Endothelial cell of umbilical vein (primary cell): ENCODE measurements at regions not wholly inside any gene's neighbourhood (a gene's known extent, or its start where the extent isn't known, plus 50 kb on each side); places are given as distances from the start of the nearest gene placed in this dataset.
"Not testable (repeated sequence)": the region's sequence is repeated elsewhere in the genome, so short reads cannot be mapped to it uniquely, and the experiment has no call there.

Source experiments
- BruUV-seq: library from RNA; stranded (reverse); fragments of 400-500 nt; replicated peaks from 2 replicates; lab custom pipeline; 2021; lab: Mats Ljungman, UMichigan
- CTCF ChIA-PET: fragments of 300-600, 350-600 bp; sonication (Branson Sonifier 250); formaldehyde crosslinking; loops from one replicate; lab custom pipeline; 2021; ENCODE audit warnings: antibody characterized with exemption, inconsistent platforms; lab: Charles Lee
- POLR2A ChIA-PET: fragments of 300-600, 350-600 bp; sonication (Branson Sonifier 250); formaldehyde crosslinking; loops from one replicate; lab custom pipeline; 2021; ENCODE audit warnings: antibody characterized with exemption, inconsistent platforms; lab: Charles Lee
- DNase-seq: peaks from one replicate; pipeline ENCODE4 v3.0.0-alpha.2; 2011; ENCODE audit warnings: low read depth, low spot score
- FAIRE-seq: peaks from 2 replicates; lab custom pipeline; 2011; peaks lifted over from hg19 to GRCh38; lab: Jason Lieb, UNC
- H2AFZ ChIP-seq: 2 replicates; pipeline ENCODE4 v1.6.0; 2012; ENCODE audit warnings: low read depth, low read length, control low read depth, inconsistent platforms
- H3K27ac ChIP-seq: 2 replicates; pipeline ENCODE4 v1.5.1; 2011; ENCODE audit warnings: low read depth, mild to moderate bottlenecking, control low read depth, low read length, moderate library complexity; ENCODE audit not compliant: insufficient read depth
- H3K27me3 ChIP-seq, 2 experiments: 2 replicates each; pipeline versions ENCODE4 v1.6.0 to v1.6.1; 2011; ENCODE audit warnings: low read length in 2 of 2, mixed read lengths in 1 of 2; ENCODE audit not compliant: control insufficient read depth in 2 of 2, insufficient read depth in 2 of 2
- H3K36me3 ChIP-seq, 2 experiments: 2 replicates in 1 of 2; 3 replicates in 1 of 2; pipeline ENCODE4 v1.5.1; 2011; ENCODE audit warnings: low read length in 2 of 2, mild to moderate bottlenecking in 1 of 2, moderate library complexity in 1 of 2; ENCODE audit not compliant: control insufficient read depth in 2 of 2, insufficient read depth in 2 of 2; ENCODE audit errors: extremely low read depth in 1 of 2
- H3K4me1 ChIP-seq: 3 replicates; pipeline ENCODE4 v1.5.1; 2011; ENCODE audit warnings: mild to moderate bottlenecking, low read length; ENCODE audit not compliant: control insufficient read depth, insufficient read depth; ENCODE audit errors: extremely low read depth
- H3K4me2 ChIP-seq: 2 replicates; pipeline ENCODE4 v1.6.1; 2011; ENCODE audit warnings: low read length, control low read depth, mixed read lengths; ENCODE audit not compliant: insufficient read depth
- H3K4me3 ChIP-seq, 3 experiments: fragments of 200-600 bp in 1 of 3; sonication (generic), shearing (Covaris generic) in 1 of 3; replicated peaks in 1 of 3; 2 replicates each; pipeline ENCODE4 v1.5.1; 2011 to 2016; ENCODE audit warnings: control low read depth in 3 of 3, low read length in 3 of 3, mild to moderate bottlenecking in 2 of 3, inconsistent platforms in 1 of 3, low read depth in 1 of 3, moderate library complexity in 1 of 3; ENCODE audit not compliant: insufficient read depth in 1 of 3
- H3K79me2 ChIP-seq: 2 replicates; pipeline ENCODE4 v1.6.0; 2012; ENCODE audit warnings: low read length, inconsistent platforms; ENCODE audit not compliant: control insufficient read depth, insufficient read depth
- H3K9ac ChIP-seq: replicated peaks from 2 replicates; pipeline ENCODE3; 2011; ENCODE audit warnings: low read length, control low read depth; ENCODE audit not compliant: insufficient read depth; ENCODE audit errors: extremely low read depth
- H3K9me1 ChIP-seq: replicated peaks from 3 replicates; pipeline ENCODE4 v1.6.0; 2011; ENCODE audit warnings: mild to moderate bottlenecking, low read length; ENCODE audit not compliant: control insufficient read depth, insufficient read depth; ENCODE audit errors: extremely low read depth
- H3K9me3 ChIP-seq: replicated peaks from 2 replicates; pipeline ENCODE4 v1.5.1; 2012; ENCODE audit warnings: low read length, inconsistent platforms; ENCODE audit not compliant: control insufficient read depth, insufficient read depth
- H4K20me1 ChIP-seq: replicated peaks from 2 replicates; pipeline ENCODE3; 2011; ENCODE audit warnings: mild to moderate bottlenecking, low read length; ENCODE audit not compliant: control insufficient read depth, insufficient read depth; ENCODE audit errors: extremely low read depth
- EZH2 ChIP-seq: IDR thresholded peaks from 2 replicates; pipeline ENCODE4 v1.6.1; 2012; ENCODE audit warnings: borderline replicate concordance, low read depth, mild to moderate bottlenecking, moderate library complexity, low read length, inconsistent platforms; ENCODE audit not compliant: severe bottlenecking
- FOS ChIP-seq: IDR thresholded peaks from 2 replicates; pipeline ENCODE4 v1.6.1; 2011; ENCODE audit warnings: mild to moderate bottlenecking, low read length, moderate library complexity, borderline replicate concordance; ENCODE audit not compliant: insufficient read depth
- GATA2 ChIP-seq: IDR thresholded peaks from 2 replicates; pipeline ENCODE4 v1.7.0; 2011; ENCODE audit warnings: low read depth, mild to moderate bottlenecking, moderate library complexity, mixed read lengths, low read length; ENCODE audit not compliant: insufficient read length, insufficient read depth
- JUN ChIP-seq: IDR thresholded peaks from 2 replicates; pipeline ENCODE4 v1.6.1; 2011; ENCODE audit warnings: borderline replicate concordance, low read depth; ENCODE audit not compliant: insufficient read length, insufficient read depth
- MAX ChIP-seq: IDR thresholded peaks from 2 replicates; pipeline ENCODE4 v1.6.1; 2011; ENCODE audit not compliant: insufficient read depth, insufficient read length
- MYC ChIP-seq: IDR thresholded peaks from one replicate; pipeline ENCODE4 v1.6.1; 2011; ENCODE audit warnings: mild to moderate bottlenecking, low read depth, low read length
- POLR2A ChIP-seq: IDR thresholded peaks from 2 replicates; pipeline ENCODE4 v1.6.1; 2012; ENCODE audit warnings: low read depth, mild to moderate bottlenecking, control low read depth, low read length
- POLR2AphosphoS5 ChIP-seq: IDR thresholded peaks from 2 replicates; pipeline ENCODE4 v1.6.1; 2012; ENCODE audit warnings: low read depth, mild to moderate bottlenecking, control low read depth, low read length, moderate library complexity; ENCODE audit not compliant: insufficient read depth
- dilution Hi-C: fragments of 300-500 bp; cut with MboI; formaldehyde crosslinking; loops from one replicate; pipeline ENCODE4 v1.15.0; 2019; ENCODE audit warnings: low sequenced_read_pairs; ENCODE audit not compliant: extremely low pct_ligation_motif_present
- intact Hi-C: fragments of 100-400 bp; cut with micrococcal nuclease; formaldehyde crosslinking; loops from one replicate; pipeline ENCODE4 v1.10.0; 2022
- TF ChIP-seq, protein P1 (sequence below), 2 donors: IDR thresholded peaks; 1 replicate in 1 of 2; 2 replicates in 1 of 2; pipeline ENCODE4 v1.5.1; 2011; ENCODE audit warnings: low read length in 2 of 2, mild to moderate bottlenecking in 2 of 2, moderate library complexity in 2 of 2, control low read depth in 1 of 2, inconsistent platforms in 1 of 2, low read depth in 1 of 2; ENCODE audit not compliant: insufficient read depth in 1 of 2; ENCODE audit errors: extremely low read depth in 1 of 2

DNA sequence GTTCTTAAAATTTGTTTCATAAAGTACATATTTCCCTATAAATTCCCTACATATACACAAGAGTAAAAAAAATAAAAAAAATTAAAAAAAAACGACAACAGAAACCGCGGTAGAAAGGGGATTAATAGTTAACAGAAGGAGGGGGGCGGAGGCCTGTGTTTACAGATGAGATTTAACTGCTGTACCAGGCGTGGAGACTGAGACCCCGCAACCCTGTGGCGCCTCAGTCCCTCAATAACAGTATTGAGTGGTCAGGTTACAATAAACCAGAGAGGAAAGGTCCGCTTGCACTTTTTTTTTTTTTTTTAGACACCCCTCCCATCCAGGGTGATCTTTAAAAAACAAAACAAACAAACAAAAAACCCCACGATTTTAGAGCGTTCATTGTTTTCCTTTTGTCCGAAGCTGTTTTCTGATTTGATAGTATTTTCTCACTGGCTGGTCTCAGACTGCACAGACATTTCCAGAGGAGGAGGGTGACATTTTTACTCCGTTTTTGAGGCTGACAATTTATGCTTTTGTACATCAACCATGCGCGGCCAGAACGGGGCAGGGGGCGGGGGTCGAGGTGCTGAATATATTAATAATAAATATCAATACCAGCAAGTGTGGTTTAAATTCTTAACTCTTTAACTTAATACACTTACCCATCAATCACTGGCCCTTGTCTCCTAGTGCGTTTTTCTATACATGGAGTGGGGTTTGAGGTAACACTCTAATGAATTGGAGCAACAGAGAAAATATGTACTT lies 1223.9 kb downstream of the BRINP3 start:
- ChIA-PET CTCF (no interaction called here), POLR2A (no interaction called here)
- Histone ChIP-seq H3K9me1 (no peaks in the 10 kb centered on the region), H2AFZ (no peak overlapping the region), H3K9me3 (no peaks in the 10 kb centered on the region), H3K4me3 (no peak overlapping the region), H3K4me1 (no peaks in the 10 kb centered on the region), H4K20me1 (no peaks in the 10 kb centered on the region), H3K4me2 (no peak overlapping the region), H3K9ac (no peak overlapping the region), H3K27ac (no peak overlapping the region), H3K27me3 (no peaks in the 10 kb centered on the region), H3K79me2 (no peaks in the 10 kb centered on the region), H3K36me3 (no peaks in the 10 kb centered on the region)
- BruUV-seq: no TSS peak
- DNase-seq (no peak), FAIRE-seq (no peak)
- dilution Hi-C loops: no loop called here
- TF ChIP-seq POLR2A (no peak), EZH2 (no peak), POLR2AphosphoS5 (no peak), MAX (no peak), FOS (no peak), GATA2 (no peak), MYC (no peak), JUN (no peak)
- TF ChIP-seq, protein P1, sequence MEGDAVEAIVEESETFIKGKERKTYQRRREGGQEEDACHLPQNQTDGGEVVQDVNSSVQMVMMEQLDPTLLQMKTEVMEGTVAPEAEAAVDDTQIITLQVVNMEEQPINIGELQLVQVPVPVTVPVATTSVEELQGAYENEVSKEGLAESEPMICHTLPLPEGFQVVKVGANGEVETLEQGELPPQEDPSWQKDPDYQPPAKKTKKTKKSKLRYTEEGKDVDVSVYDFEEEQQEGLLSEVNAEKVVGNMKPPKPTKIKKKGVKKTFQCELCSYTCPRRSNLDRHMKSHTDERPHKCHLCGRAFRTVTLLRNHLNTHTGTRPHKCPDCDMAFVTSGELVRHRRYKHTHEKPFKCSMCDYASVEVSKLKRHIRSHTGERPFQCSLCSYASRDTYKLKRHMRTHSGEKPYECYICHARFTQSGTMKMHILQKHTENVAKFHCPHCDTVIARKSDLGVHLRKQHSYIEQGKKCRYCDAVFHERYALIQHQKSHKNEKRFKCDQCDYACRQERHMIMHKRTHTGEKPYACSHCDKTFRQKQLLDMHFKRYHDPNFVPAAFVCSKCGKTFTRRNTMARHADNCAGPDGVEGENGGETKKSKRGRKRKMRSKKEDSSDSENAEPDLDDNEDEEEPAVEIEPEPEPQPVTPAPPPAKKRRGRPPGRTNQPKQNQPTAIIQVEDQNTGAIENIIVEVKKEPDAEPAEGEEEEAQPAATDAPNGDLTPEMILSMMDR (IDR thresholded peaks at IDR 0.05; ENCODE audit: extremely low read depth in 1 of 2, insufficient read depth in 1 of 2, low read depth in 1 of 2, low read length in 2 of 2): no peak
- intact Hi-C loops: no loop called here

DNA sequence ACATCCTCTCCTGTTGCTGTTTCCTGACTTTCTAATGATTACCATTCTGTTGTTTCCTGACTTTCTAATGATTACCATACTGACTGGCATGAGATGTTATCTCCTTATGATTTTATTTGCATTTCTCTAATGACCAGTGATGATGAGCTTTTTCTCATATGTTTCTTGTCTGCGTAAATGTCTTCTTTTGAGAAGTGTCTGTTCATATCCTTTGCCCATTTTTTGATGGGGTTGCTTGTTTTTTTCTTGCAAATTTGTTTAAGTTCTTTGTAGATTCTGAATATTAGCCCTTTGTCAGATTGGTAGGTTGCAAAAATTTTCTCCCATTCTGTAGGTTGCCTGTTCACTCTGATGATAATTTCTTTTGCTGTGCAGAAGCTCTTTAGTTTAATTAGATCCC lies 1216.5 kb downstream of the BRINP3 start:
- not testable (repeated sequence) for H2AFZ ChIP-seq

More for the DNA sequence above, 1216.5 kb downstream of the BRINP3 start:
- dilution Hi-C loops, H3K36me3 ChIP-seq, H3K9me1 ChIP-seq, POLR2A ChIA-PET, H3K9me3 ChIP-seq, intact Hi-C loops, H3K4me3 ChIP-seq, H3K4me1 ChIP-seq, BruUV-seq, H3K27ac ChIP-seq, H3K9ac ChIP-seq, H3K79me2 ChIP-seq, FAIRE-seq, H4K20me1 ChIP-seq, DNase-seq, H3K27me3 ChIP-seq, H3K4me2 ChIP-seq: not testable (repeated sequence)
- CTCF ChIA-PET: interaction anchor here (0.5 kb wide), 1 partner anchor 292 kb away, joined by 3 read pairs; no protein-coding TSS in a partner anchor
